GM11168 (cell line): ENCODE measurements at regions not wholly inside any gene's neighbourhood (a gene's known extent, or its start where the extent isn't known, plus 50 kb on each side); places are given as distances from the start of the nearest gene placed in this dataset.

ENCODE experiments used
- in situ Hi-C: fragments of 300-500 bp; cut with MboI; formaldehyde crosslinking; loops from one replicate; pipeline ENCODE4 v1.12.0; 2022; ENCODE audit warnings: low sequenced_read_pairs; ENCODE audit not compliant: unreplicated experiment

DNA sequence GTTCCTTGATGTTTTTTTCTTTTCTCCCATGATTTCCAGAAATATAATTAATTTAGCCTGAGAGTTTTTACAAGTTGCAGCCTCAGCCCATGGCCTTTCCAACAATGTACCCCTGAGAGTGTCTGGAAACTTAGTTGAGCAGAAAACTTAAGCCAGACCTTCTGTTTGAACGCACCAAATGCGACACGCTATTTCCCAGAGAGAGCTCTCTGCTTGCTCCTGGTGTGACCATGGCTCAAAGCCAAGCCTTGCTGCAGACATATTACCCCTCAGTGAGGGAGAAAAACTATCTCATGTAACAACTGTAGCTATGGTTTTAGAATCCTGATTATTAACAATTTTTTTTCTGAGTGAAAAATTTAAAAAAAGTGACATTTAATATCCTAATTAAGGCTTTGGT, 1204.5 kb upstream of the SLC10A2 start:
- in situ Hi-C loops, result no loop called here

DNA sequence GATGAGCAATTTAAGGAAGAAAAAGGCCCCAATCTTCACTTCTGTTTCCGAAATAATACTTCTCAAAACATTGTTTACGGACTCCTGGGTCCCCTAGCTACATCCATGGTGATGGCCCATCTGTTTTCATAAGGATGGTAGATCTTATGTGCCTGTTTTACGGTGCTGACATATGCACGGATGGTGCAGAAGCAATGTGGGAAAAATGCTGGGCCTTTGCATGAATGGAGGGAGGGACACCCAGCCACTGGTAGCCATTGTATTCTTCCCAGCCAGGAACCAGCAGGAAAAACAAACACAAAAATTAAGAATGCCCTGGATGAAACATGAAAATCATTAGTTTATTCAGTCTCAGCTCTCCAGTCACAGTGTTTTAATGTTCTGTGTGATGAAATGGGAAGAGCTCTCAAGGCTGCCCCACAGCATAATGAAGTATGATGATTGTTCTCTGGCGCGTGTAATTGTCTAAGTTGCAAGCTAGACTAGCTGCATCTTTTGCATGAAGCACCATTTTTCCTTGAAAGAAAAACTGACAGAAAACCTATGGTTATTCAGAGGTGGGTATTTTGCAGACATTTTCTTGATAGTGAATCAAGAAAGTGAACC, 1201.1 kb upstream of the SLC10A2 start:
- in situ Hi-C loops, result no loop called here

DNA sequence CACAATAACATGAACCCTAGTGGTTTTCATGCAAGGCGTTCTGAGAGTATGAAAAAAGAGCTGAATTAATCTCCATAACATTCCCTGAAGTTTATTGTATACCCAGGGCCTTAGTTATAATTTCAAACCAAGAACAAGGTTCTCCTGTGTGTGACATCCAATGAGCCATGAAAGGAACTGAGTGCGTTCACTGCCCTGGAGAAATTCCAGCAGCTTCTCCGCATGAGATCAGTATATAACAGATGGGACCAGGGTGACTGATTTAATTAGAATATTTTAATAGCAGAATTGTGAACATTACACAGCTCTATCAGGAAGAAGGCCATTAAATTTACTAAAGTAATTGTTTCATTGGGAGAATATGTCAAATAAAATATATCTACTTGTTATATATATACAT, 1190.5 kb upstream of the SLC10A2 start:
- in situ Hi-C loops, result no loop called here

DNA sequence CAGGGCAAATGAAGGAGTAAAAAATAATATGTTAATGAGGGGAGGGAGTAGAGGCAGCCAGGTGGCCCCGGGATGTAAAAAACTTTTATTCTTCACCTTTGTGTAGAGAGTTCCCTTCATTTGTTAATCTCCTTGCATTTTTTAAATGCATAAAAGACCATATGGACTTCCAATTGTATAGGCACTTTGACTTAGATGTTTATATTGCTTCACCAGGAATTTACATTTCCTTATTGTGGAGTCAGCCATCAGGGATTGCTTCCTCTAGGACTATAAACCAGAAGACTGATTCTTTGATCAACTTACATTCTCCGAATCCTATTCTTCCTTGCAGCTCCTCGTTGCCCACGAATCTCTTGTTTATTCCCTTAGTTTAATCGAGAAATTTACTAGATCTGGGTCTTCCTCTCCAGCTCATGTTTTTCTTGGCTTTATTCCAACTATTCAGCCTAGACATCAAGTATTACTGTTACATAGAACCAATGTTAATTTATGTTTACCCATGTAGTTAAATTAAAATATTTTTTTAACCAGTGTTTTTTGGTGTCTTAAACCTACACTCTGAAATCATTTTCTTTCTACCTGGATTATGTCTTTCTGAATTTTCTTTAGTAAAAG, 1187.0 kb upstream of the SLC10A2 start:
- in situ Hi-C loops, result no loop called here

DNA sequence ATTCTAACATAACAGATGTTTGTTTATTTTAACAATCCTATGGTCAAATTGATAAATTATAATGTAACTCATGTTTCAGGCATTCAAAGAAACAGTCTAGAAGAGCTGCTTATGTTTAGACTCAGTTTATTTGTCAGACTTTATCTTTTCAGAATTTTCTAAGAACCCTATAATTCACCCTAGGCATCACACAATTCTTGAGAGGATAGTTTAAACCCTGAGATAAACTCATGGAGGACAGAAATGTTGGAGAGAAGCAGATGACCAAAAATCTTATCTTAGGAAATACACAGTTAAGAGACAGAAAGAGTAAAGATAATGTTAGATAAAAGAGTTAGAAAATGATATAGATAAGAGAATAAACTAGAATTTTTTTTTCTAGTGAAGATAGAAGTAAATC, 1185.7 kb upstream of the SLC10A2 start:
- in situ Hi-C loops, result no loop called here

DNA sequence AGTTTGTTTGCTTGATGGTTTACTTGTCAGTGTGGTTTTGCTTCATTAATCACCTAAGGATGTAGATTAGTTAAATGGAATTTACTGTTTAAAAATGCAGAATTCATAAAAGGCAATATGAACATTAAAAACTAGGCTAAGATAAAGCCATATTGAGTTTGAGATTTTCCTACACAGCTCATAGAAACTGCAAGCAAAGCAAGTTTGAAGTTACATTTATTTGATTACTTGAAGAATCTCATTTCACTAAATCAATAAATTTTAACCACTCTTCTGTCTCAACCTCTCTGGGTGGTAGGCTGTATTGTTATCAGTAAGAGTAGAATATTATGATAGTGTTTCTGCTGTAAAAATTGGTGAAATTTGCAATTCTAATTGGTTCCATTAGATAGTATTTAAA, 1180.7 kb upstream of the SLC10A2 start:
- in situ Hi-C loops, result no loop called here

DNA sequence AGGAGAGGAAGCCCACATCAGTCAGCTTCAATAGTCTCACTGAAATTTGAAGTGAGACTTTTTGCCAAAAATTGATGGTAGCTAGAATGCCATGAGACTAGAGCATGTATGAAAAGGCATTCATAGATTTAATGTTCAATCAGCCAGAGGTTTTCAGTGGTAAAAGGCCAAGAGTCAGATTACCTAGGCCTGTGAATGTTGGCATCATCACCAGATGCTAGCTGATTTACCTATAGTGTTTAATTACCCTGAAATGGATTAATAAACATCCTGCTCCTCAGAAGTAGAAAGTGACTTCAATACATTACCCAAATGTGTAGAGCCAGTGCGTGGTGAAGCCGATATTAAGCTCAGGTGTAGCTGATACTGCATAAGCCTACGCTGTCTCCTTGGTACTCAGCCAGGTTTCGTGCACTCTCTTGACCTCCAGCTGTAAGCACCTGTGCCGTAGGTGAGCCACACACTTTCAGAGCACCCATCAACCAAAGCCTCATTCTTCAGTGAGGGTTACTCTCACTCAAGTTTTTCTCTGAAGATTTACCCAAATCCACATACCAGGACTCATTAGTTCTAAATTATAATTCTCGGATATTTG, 1140.3 kb upstream of the SLC10A2 start:
- in situ Hi-C loops, result no loop called here

DNA sequence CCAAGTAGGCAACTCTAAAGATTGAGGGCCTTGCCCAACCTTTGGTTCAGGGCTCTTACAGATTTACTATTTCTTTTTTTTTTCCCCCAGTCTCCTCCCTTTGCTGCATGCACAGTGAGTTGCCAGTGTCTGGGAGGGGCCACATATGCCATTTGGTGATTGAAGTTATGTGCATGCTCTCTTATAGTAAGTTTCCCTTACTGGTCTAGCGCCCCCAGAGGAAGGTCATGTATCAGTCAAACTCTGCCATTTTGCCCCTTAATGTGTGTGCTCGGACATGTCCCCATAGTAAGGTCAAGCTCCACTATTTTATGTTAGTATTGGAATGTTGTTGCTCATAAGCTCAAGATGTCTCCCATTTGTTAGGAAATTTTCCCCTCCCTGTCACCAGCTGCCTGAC, 1138.0 kb upstream of the SLC10A2 start:
- in situ Hi-C loops, result no loop called here

DNA sequence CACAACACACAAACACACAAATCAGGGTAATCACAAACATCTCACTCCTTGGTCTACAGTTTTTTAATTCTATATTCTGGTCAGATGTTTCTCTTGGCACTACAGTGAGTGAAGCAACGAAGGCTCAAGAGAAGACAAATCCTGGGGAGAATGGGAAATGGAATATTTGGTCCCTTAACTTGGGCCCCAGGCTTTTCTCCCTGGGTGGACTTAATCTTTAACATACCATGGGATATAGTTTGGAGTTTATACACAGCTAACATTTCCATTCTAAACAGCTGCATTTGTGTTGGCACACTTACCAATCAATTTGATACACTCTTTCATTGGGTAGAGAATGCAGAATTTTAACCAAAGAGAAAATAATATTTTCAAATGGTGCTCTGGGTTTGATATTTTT, 1132.6 kb upstream of the SLC10A2 start:
- in situ Hi-C loops, result no loop called here

DNA sequence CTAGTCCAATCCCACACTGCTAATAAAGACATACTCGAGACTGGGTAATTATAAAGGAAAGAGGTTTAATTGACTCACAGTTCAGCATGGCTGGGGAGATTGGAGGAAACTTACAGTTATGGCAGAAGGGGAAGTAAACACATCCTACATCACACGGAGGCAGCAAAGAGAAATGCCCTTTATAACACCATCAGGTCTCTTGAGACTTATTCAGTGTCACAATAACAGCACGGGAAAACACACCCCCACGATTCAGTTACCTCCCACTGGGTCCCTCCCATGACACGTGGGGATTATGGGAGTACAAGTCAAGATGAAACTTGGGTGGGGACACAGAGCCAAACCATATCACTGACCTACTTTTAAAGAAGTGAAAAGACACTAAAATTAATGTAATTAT, 1130.4 kb upstream of the SLC10A2 start:
- in situ Hi-C loops, result no loop called here

DNA sequence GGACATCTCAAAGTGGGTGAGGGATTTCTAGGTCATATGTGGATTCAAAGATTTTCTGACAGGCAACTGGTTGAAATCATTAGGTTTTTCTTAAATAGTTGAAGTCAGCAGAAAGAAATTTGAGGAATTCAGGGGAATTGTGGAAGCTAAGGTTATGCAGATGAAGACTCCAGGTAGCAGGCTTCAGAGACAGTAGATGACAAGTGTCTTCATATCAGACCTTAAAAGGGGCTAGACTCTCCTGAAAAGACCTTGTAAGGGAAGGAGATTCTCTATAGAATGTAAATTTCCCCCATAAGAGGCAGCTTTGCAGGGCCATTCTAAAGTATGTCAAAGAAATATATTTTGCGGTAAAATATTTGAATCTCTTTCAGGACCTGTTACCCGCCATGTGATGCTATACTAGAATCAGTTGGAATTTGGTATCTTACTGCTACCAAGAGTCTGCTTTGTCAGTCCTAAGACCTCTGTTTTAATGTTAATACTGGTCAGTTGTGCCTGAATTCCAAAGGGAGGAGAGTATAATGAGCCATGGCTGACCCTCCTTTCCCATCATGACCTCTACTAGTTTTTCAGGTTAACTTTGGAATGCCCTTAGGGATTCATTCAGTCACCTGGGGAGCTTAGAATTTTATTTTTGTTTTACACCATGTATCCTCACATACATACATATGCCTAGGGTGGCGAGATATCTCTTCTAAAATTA, 1115.5 kb upstream of the SLC10A2 start:
- in situ Hi-C loops, result no loop called here

DNA sequence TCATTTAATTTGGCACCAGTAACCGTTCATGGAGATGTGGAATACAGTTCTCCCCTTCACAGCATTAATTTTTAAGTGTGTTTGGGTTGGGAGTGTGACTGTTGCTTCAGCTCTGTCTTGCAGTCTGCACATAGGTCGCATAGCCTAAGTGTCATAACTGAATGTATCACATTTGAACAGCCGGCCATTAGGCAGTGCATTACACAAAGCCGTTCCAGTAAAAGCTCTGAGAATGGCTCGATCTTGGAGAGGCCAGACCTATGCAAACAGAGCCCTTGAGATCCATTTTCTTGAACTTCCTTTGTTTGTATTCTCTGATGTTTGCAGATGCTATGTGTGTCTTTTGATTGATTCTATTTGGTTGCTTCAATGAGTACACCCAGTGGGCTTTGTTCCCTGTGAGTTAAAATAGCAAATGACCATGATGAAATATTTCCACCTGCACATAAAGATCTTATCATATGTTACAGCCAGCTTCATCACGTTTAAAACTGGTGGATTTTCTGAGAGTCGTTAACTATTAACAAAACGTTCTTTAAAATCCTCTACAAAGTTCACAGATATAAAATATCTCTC, 1104.9 kb upstream of the SLC10A2 start:
- in situ Hi-C loops, result no loop called here

DNA sequence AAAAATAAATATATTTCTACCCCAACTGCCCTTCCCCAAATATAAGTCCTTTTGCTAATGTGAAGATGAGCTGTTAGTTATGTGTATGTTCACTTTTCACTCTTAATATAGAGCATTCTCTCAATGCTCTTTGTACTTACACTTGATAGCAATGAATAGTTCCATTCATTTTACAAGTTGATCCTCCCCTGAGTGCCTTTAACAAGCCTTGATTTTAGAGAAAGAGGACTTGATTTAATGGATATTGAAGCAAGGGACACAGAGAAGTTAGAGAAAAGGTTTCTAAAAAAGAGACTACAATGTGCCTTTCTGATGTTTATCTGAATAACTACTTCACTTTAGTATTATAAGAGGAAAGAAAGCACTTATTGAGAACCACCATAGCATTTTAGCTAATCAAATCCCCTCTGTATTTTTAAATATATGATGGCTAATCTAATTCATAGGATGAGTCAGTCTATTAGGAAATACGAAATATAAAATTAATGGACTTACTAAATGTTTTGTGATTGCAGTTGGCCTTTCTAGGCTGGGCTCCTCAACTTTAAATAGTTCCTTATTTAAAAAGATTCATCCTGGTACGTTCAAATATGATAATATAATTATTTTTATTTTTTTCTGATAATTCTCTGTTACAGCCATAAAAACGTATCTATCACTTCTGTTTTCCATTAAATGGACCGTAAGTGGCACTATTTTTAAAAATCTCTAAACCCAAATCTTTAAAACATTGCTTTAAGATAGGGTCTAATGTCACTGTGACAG, 1097.8 kb upstream of the SLC10A2 start:
- in situ Hi-C loops, result no loop called here

DNA sequence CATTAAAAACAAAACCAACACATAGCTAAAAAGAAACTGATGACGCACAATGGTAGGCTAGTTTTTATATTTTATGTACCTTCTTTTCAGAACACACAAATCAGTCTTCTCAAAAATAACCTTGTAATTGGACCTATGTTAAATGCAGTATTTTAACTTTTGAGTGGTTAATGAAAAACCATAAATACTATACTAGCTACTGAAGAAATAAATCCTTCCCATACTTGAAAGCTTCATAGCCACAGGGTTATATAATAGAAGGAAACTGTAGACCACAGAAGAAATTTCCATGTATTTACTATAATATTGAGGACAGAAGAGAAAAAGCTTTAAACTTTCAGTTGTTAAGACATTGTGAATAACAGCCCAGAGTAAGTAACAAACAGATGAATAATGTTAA, 1094.3 kb upstream of the SLC10A2 start:
- in situ Hi-C loops, result no loop called here

DNA sequence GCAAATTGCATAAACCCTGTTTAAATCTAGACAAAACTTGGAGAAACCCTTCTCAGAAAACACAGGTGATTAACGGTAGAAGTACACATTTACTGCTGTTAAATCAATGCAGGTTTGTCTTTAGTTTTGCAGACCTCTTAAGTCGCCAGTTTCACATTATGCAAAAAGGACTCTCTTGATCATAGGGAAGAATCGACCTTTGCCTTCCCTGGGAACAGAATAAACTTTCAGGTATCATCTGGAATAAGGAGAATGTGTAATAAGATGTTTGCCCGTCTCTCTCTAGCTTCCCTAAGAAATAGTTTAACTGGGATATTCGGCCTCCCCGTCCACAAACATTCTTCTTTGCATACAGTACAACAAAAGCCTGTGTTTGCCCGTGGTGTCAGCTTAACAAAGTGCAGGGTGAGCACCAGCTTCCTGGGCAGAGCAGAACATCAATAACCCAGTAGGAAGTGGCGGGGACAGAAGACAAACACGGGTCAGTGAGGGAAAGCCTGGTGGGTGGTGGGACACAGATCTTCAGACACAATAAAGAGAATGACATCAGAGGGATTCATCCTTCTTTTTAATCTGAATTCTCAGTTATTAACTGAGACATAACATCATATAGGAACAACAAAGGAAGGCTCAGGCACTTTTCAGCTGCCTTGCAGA, 1077.7 kb upstream of the SLC10A2 start:
- in situ Hi-C loops, result no loop called here

DNA sequence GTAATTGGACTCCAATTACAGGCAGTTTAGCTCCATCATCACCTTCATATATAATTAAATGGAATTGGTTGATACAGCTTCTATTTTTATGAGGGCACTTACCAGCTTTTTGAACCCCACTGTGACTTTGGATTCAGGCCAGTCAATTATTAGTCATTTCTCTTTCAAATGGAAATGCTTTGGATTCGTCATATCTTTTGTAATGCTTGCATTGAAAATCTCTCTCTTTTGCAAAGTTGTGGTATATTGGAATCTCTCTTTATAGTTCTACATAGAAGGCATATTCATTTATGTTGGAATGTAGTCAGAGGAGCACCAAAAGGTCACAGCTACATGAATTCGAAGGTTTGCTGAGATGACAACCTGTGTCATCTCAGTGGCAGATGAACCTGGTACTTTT, 1074.3 kb upstream of the SLC10A2 start:
- in situ Hi-C loops, result no loop called here

DNA sequence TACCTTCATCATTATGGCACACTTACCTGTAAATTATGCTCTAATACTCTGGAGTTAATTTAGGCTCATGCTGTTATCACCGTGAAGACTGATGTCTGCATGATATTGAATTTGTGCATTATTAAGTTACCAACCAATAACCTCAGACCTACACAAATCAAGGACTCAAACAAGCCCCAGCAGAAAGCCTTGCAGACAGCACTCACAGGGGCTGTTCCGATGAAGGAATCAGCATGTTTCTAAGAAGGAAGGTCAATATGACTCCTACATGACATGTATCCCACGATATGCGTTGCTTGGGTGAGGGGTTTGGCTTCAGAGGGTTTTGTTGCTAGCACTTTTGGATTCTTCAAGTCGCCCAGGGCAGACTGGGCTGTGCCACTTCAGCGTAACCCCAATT, 1071.2 kb upstream of the SLC10A2 start:
- in situ Hi-C loops, result no loop called here

DNA sequence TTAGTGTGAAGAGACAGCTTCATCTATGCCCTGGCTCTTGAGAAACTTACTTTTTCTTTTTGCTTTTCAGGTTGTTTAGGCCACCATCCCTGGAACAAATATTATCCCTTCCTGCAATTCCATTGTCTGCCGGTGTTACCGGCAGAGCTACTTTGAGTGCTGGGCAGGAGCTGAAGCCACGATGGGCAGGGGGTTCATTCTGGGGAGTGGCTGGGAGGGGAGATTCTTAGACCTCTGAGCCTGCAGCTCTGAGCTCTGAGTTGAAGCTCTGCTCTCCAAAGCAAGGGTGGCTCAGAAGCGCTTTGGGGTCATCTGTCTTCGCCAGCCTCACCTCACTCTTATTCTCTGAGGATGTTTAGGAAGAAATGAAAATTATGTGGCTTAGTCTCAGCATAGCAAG, 1066.6 kb upstream of the SLC10A2 start:
- in situ Hi-C loops, result no loop called here

DNA sequence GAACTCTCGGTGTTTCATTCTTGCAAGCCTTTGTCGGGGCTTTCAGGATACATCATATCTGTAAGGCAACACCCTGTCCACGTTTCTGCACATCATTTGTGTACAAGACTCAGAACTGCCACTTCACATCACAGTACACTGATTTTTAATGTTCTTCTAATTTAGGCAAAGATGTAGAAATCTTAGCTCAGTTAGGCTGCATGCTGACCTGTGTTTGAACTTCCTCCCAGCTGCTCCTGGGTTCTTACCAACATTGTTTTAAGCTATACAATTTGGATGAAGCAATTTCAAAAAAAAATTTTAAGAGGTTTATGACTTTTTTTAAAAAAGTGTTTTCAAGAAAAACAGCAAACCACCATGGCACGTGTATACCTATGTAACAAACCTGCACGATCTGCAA, 1047.9 kb upstream of the SLC10A2 start:
- in situ Hi-C loops, result no loop called here

DNA sequence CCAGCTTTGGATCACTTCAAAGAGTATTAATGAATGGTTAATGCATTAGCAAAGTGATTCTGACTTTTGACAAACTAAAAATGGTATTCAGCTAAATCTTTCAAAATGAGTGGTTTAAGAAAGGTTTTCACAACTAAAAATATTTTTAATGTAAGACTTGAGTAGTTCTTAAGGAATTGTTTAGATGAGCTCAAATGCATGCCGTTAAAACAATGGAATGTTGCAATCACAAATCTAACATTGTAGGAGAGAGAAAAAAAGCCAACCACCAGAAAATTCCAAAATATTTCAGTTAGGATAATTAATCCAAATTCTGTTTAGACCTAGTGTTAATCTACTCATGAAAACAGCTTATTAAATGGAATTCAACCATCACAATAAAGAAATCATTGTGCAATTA, 1044.8 kb upstream of the SLC10A2 start:
- in situ Hi-C loops, result no loop called here
